ENCODE measurements at regions not wholly inside any gene's neighbourhood (a gene's known extent, or its start where the extent isn't known, plus 50 kb on each side); places are given as distances from the start of the nearest gene placed in this dataset.

DNA sequence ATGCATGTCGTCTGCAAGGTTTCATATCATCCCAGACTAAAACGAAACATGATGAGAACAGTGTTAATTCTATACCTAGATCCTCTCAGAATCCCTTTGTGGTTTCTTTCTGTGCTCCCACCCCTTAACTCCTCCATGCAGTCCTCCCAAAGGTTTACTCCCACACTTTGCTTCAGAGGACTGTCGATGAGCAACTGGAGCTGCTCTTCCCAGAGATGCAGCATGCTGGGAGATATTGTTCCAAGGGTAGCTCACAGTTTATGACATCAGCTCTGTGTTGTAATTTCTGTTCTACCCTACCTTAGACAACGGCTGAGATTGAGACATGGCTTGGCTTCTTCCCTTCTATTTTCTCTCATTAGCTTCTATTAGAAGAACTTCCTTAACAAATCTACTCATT is 313.0 kb upstream of the COL8A1 start:
- no TSS peak for BruUV-seq (replicated peaks)
- SMC1A ChIA-PET (ENCODE audit: uncharacterized antibody, unreplicated experiment): interaction anchor here (0.6 to 2.6 kb wide), 4 partner anchors 9 to 146 kb away, joined by 3 to 9 read pairs (median 4); no protein-coding TSS in a partner anchor
- Histone ChIP-seq H4K20me1 (ENCODE audit: control insufficient read depth, insufficient read depth) (no peaks in the 10 kb centered on the region), H3K9ac (ENCODE audit: control insufficient read depth, insufficient read depth, low read length) (no peak overlapping the region), H3K4me1 (ENCODE audit: control insufficient read depth, insufficient read depth, low read length) (no peaks in the 10 kb centered on the region), H3K36me3 (ENCODE audit: control insufficient read depth in 2 of 2, insufficient read depth in 2 of 2, low read length in 1 of 2) (no peaks in the 10 kb centered on the region), H3K27me3 (replicated peaks in 1 of 2; ENCODE audit: control insufficient read depth in 2 of 2, insufficient read depth in 2 of 2, low read length in 1 of 2) (no peaks in the 10 kb centered on the region), H2AFZ (ENCODE audit: control insufficient read depth, low read depth, low read length) (no peak overlapping the region), H3K27ac (ENCODE audit: control insufficient read depth, insufficient read depth) (no peak overlapping the region), H3K4me3 (no peak overlapping the region), H3K79me2 (ENCODE audit: control insufficient read depth, insufficient read depth, low read length) (no peaks in the 10 kb centered on the region), H3K4me2 (ENCODE audit: control insufficient read depth, insufficient read depth) (no peak overlapping the region), H3K9me3 (replicated peaks; ENCODE audit: control insufficient read depth, insufficient read depth, low read length) (no peaks in the 10 kb centered on the region)
- POLR2A ChIA-PET: no interaction called here
- WGBS (ENCODE audit: insufficient coverage, insufficient replicate concordance, low lambda C conversion rate, missing lambda C conversion rate): 10% methylated on average over 4 of the region's 4 CpGs
- intact Hi-C loops (cut with micrococcal nuclease; ENCODE audit: unreplicated experiment): no loop called here
- TF ChIP-seq SUPT20H (IDR thresholded peaks at IDR 0.05; ENCODE audit: borderline replicate concordance, control insufficient read depth, low read depth, low read length) (no peak), EED (IDR thresholded peaks at IDR 0.05; ENCODE audit: low read depth) (no peak), LARP7 (IDR thresholded peaks at IDR 0.05) (no peak), RAD21 (IDR thresholded peaks at IDR 0.05; ENCODE audit: insufficient read depth, low read depth, low read length) (no peak), CREM (IDR thresholded peaks at IDR 0.05; ENCODE audit: low read depth) (0 out of 2 replicates have a peak, but pooled peaks have one; percentile 21), JUND (IDR thresholded peaks at IDR 0.05; ENCODE audit: low read depth, low read length) (no peak), RUNX3 (IDR thresholded peaks at IDR 0.05; ENCODE audit: low read length) (peak; percentile 48), NFYA (IDR thresholded peaks at IDR 0.05; ENCODE audit: borderline replicate concordance, low read depth, low read length) (no peak)
- ATAC-seq: no peak
- FAIRE-seq: no peak
- in situ Hi-C loops (cut with MboI): no loop called here
- no peak for DNase-seq (ENCODE audit: low read depth, low spot score)
- RAD21 ChIA-PET (ENCODE audit: unreplicated experiment): no interaction called here
- CTCF ChIA-PET: interaction anchor here (1.0 kb wide), 1 partner anchor 15 kb away, joined by 3 read pairs; no protein-coding TSS in a partner anchor

DNA sequence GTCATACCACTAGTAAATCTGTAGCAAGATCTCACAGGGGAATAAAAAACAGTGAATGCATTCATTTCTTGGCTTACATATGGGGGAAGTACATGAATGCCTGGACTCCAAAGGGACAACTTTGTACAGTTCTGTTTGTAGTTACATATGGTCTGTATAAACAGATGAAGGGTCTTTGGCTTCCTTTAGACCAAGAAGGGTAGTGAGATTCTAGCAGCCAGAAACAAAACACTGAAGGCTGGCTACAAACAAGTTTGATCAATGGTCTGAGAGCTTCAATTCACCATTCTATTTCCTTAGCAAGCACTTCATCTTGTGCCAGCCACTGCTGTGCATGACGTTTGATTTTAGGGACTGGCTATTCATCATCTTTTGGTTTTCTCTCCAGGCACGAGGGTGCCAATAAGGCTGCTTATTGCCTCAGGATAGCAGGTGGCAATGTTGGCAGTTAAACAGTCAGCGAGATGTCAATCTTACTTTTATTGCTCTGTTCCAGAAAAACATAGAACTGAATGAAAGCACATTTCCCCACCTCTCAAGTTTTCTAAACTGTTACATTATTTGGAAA is 313.7 kb upstream of the COL8A1 start:
- intact Hi-C loops (cut with micrococcal nuclease; ENCODE audit: unreplicated experiment): no loop called here
- no TSS peak for BruUV-seq (replicated peaks)
- TF ChIP-seq EED (IDR thresholded peaks at IDR 0.05; ENCODE audit: low read depth) (no peak), LARP7 (IDR thresholded peaks at IDR 0.05) (no peak), PML (IDR thresholded peaks at IDR 0.05; ENCODE audit: low read length) (no peak)
- TF ChIP-seq, protein P1, sequence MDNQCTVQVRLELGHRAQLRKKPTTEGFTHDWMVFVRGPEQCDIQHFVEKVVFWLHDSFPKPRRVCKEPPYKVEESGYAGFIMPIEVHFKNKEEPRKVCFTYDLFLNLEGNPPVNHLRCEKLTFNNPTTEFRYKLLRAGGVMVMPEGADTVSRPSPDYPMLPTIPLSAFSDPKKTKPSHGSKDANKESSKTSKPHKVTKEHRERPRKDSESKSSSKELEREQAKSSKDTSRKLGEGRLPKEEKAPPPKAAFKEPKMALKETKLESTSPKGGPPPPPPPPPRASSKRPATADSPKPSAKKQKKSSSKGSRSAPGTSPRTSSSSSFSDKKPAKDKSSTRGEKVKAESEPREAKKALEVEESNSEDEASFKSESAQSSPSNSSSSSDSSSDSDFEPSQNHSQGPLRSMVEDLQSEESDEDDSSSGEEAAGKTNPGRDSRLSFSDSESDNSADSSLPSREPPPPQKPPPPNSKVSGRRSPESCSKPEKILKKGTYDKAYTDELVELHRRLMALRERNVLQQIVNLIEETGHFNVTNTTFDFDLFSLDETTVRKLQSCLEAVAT (IDR thresholded peaks at IDR 0.05): no peak
- DNase-seq (ENCODE audit: low read depth, low spot score) (no peak), ATAC-seq (no peak), FAIRE-seq (no peak)
- WGBS (ENCODE audit: insufficient coverage, insufficient replicate concordance, low lambda C conversion rate, missing lambda C conversion rate): 0% methylated on average over 3 of the region's 3 CpGs
- no peak overlapping the region for H2AFZ ChIP-seq (ENCODE audit: control insufficient read depth, low read depth, low read length)
- H3K79me2 ChIP-seq (ENCODE audit: control insufficient read depth, insufficient read depth, low read length): no peaks in the 10 kb centered on the region
- H3K27ac ChIP-seq (ENCODE audit: control insufficient read depth, insufficient read depth): no peak overlapping the region
- in situ Hi-C loops (cut with MboI): no loop called here
- no peaks in the 10 kb centered on the region for H3K27me3 ChIP-seq (replicated peaks in 1 of 2; ENCODE audit: control insufficient read depth in 2 of 2, insufficient read depth in 2 of 2, low read length in 1 of 2)
- CTCF ChIA-PET: interaction anchor here (1.0 kb wide), 1 partner anchor 15 kb away, joined by 3 read pairs; no protein-coding TSS in a partner anchor
- no peaks in the 10 kb centered on the region for H4K20me1 ChIP-seq (ENCODE audit: control insufficient read depth, insufficient read depth)
- H3K4me1 ChIP-seq (ENCODE audit: control insufficient read depth, insufficient read depth, low read length): no peaks in the 10 kb centered on the region
- H3K4me2 ChIP-seq (ENCODE audit: control insufficient read depth, insufficient read depth): no peak overlapping the region
- POLR2A ChIA-PET: no interaction called here
- SMC1A ChIA-PET (ENCODE audit: uncharacterized antibody, unreplicated experiment): interaction anchor here (1.0 to 1.8 kb wide), 2 partner anchors 10 to 13 kb away, joined by 3 to 4 read pairs; no protein-coding TSS in a partner anchor
- RAD21 ChIA-PET (ENCODE audit: unreplicated experiment): no interaction called here
- H3K9ac ChIP-seq (ENCODE audit: control insufficient read depth, insufficient read depth, low read length): no peak overlapping the region
- no peak overlapping the region for H3K4me3 ChIP-seq
- no peaks in the 10 kb centered on the region for H3K36me3 ChIP-seq (ENCODE audit: control insufficient read depth in 2 of 2, insufficient read depth in 2 of 2, low read length in 1 of 2)
- no peaks in the 10 kb centered on the region for H3K9me3 ChIP-seq (replicated peaks; ENCODE audit: control insufficient read depth, insufficient read depth, low read length)
